NB4 (cell line): ENCODE measurements at regions not wholly inside any gene's neighbourhood (a gene's known extent, or its start where the extent isn't known, plus 50 kb on each side); places are given as distances from the start of the nearest gene placed in this dataset.

Experiments
- CTCF ChIP-seq: IDR thresholded peaks from one replicate; pipeline ENCODE4 v1.5.1; 2012; ENCODE audit warnings: low read depth, low read length
- MAX ChIP-seq: IDR thresholded peaks from 2 replicates; pipeline ENCODE4 v1.6.1; 2011; ENCODE audit warnings: low read depth, low read length
- MYC ChIP-seq: IDR thresholded peaks from 2 replicates; pipeline ENCODE4 v1.6.1; 2011; ENCODE audit warnings: low read depth, low read length
- POLR2A ChIP-seq: IDR thresholded peaks from 2 replicates; pipeline ENCODE4 v1.6.1; 2011; ENCODE audit warnings: mild to moderate bottlenecking; ENCODE audit not compliant: insufficient read length; ENCODE audit errors: extremely low read depth

- no peak for TF ChIP-seq CTCF
- TF ChIP-seq POLR2A = no peak
- no peak for TF ChIP-seq MAX
- no peak for TF ChIP-seq MYC
Measured at GRCh38 chr15:29528276-29528675, 258.7 kb upstream of the NSMCE3 start.
